GM19467 (cell line): ENCODE measurements at regions not wholly inside any gene's neighbourhood (a gene's known extent, or its start where the extent isn't known, plus 50 kb on each side); places are given as distances from the start of the nearest gene placed in this dataset.
"Not testable (repeated sequence)": the region's sequence is repeated elsewhere in the genome, so short reads cannot be mapped to it uniquely, and the experiment has no call there.

ENCODE experiments used
- ATAC-seq: cut with Tn5 transposase; IDR thresholded peaks from one replicate; pipeline ENCODE4 v1.9.1; 2021; ENCODE audit warnings: mild to moderate bottlenecking, moderate library complexity; ENCODE audit not compliant: unreplicated experiment

GRCh38 chr11:25612806-25613205 lies 719.1 kb upstream of the ANO3 start:
- no peak for ATAC-seq

GRCh38 chr11:25613451-25613850 lies 718.5 kb upstream of the ANO3 start:
- ATAC-seq, result no peak

- ATAC-seq, result no peak
Observed at GRCh38 chr11:25613865-25614264, 718.1 kb upstream of the ANO3 start.

- ATAC-seq, result no peak
Observed at GRCh38 chr11:25615069-25615468, 716.9 kb upstream of the ANO3 start.

- no peak for ATAC-seq
Observed at GRCh38 chr11:25615841-25616240, 716.1 kb upstream of the ANO3 start.

DNA sequence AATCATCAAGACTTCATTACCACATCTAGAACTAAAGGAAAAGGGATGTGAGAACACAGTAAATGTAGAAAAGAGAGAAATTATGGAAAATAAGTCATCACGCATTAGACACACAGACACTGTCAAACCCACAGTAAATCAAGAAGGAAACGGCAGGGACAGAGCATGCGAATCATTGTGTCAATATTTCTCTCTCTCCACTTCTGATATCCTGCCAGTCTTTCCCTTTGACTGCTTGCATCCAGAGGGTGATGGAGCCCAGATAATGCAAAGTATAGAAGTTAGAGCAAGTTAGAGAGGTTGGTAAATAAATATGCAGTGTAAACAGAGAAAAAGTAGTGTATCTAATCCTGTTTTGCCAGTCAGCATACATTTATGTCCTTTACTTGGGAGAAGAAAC lies 706.8 kb upstream of the ANO3 start:
- no peak for ATAC-seq

DNA sequence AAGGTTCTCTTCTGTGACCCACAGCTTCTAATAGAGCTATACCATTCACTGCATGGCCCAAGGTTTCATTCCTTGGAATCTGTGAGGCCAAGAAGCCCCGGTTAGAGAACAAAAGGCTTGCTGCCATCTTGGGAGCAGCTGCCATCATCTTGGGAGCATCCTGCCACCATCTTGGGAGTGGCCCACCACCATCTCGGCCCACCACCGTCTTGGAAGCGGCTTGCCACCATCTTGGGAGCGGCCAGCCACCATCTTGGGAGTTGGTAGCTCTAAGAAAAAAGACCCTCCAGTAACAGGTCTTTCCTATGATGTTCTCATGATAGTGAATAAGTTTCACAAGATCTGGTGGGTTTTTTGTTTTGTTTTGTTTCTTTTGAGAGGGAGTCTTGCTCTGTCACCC lies 703.9 kb upstream of the ANO3 start:
- no peak for ATAC-seq

DNA sequence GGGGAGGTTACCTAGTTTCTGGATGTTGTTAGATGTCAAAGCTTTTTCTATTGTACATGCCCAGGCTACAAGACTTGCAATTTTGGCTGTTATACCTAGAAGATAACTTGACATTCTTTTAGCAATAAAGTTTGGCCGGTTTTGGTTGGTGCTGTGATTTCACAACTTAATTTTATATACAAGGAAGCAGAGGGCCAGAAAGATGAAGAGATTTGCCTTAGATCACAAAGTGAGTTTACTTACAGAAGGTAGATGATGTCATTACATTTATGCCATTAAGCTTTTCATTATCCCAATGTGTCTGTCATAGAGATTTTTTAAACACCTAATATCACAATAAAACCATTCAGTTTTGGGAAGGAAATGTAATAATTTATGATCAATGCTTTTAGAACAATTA lies 698.7 kb upstream of the ANO3 start:
- ATAC-seq, result no peak

- ATAC-seq, result not testable (repeated sequence)
Observed at GRCh38 chr11:25649220-25649619, 682.7 kb upstream of the ANO3 start.

GRCh38 chr11:25650319-25650718 lies 681.6 kb upstream of the ANO3 start:
- no peak for ATAC-seq

GRCh38 chr11:25655636-25656035 lies 676.3 kb upstream of the ANO3 start:
- no peak for ATAC-seq

GRCh38 chr11:25658916-25659315 lies 673.0 kb upstream of the ANO3 start:
- no peak for ATAC-seq

DNA sequence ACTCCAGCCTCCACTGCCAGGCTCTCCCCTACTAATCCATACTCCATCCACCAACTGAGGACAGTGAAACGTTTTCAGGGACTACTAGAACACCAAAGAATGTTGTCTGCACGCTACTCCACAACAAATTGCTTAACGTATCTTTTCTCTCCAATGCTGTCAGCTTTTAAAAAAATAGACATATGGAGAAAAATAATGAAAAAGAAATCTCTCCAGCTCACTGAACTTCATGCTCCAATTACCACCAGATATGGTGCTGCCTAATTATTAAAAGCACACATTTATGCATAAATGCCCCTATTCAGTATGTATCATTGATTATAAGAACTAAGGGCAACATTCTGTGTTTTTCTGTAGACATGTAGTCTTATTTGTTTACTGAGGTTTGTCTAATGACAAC lies 672.2 kb upstream of the ANO3 start:
- no peak for ATAC-seq

GRCh38 chr11:25667871-25668270 lies 664.1 kb upstream of the ANO3 start:
- no peak for ATAC-seq

- no peak for ATAC-seq
Observed at GRCh38 chr11:25691959-25692358, 640.0 kb upstream of the ANO3 start.

DNA sequence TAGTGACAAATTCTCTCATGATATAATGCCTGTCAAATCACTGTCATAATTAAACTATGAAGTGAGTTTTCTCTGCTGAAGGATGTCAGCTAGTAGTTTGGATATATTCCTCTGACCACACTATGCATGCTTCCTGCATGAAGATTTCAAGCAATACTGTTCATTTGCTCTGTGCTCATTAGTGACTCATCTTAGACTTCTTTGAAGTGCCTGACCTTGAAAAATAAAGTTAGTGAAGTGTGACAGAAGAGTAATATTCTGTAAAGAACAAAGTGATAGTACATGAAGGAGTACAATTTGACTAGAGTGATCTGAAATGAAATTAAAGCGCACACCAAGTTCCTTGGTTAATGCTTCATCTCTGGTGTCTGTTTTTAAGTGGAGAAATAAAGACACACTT lies 629.5 kb upstream of the ANO3 start:
- ATAC-seq, result no peak

- ATAC-seq, result no peak
Observed at GRCh38 chr11:25710975-25711374, 621.0 kb upstream of the ANO3 start.

DNA sequence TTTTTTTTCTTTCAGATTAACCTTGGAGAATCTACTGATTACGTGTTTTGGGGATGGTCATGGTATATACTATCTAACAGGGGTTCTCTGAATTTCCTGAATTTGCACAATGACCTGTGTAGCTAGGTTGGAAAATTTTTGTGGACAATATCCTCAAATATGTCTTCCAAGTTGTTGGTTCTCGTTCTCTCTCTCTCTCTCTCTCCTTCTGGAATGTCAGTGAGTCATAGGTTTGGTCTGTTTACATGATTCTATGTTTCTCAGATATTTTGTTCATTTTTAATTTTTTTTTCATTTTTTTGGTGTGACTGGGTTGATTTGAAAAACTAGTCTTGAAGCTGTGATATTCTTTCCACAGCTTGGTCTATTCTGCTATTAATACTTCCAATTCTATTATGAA lies 604.0 kb upstream of the ANO3 start:
- ATAC-seq, result no peak

DNA sequence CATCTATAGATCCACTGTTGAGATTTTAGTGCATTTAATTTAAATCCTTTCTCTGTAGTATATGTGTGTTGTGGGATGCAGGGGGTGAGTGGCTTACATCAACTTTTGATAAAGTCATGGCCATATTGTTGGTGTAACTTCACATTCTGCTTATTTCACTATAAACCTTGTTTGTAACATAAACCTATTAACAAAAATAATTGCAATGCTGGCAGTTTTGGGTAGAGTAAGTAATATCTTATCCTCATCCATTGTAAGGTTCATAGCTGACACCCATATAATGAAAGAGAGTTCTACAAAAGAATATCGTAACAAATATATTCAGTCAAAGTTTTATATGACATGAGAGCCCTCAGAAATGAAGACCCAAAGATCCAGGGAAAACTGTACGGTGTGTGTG lies 601.7 kb upstream of the ANO3 start:
- no peak for ATAC-seq

GRCh38 chr11:25733777-25734176 lies 598.2 kb upstream of the ANO3 start:
- ATAC-seq, result no peak

GRCh38 chr11:25734591-25735211 lies 597.2 kb upstream of the ANO3 start:
- ATAC-seq, result no peak

- no peak for ATAC-seq
Observed at GRCh38 chr11:25737071-25737675, 594.8 kb upstream of the ANO3 start.

DNA sequence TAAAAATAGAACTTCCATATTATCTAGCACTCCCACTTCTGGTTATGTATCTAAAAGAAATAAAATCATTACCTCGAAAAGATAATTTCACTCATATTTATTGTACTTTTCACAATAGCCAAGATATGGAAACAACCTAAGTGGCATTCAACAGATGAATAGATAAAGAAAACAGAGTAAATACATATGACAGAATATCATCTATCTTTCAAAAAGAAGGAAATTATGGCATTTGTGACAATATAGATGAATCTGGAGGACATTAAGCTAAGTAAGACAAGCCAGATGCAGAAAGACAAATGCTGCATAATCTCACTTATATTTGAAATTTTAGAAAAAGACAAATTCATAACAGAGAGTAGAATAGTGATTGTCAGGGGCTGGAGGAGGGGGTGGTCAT lies 590.0 kb upstream of the ANO3 start:
- ATAC-seq, result no peak
